Breast epithelium (tissue), 4 donors: ENCODE measurements at regions not wholly inside any gene's neighbourhood (a gene's known extent, or its start where the extent isn't known, plus 50 kb on each side); places are given as distances from the start of the nearest gene placed in this dataset.
"Not testable (repeated sequence)": the region's sequence is repeated elsewhere in the genome, so short reads cannot be mapped to it uniquely, and the experiment has no call there.

Source experiments
- DNase-seq, 2 donors: peaks; one replicate each; pipeline ENCODE4 v3.0.0-alpha.2; 2019; ENCODE audit warnings: low spot score in 2 of 2
- H3K27ac ChIP-seq, 2 donors: fragments of 200-600 bp; sonication (generic) in 1 of 2; one replicate each; pipeline ENCODE4 v1.5.1; 2016 to 2019; ENCODE audit warnings: mild to moderate bottlenecking in 1 of 2
- H3K27me3 ChIP-seq, 2 donors: fragments of 200-600 bp; sonication (generic) in 1 of 2; one replicate each; pipeline versions ENCODE4 v1.5.1 to v1.6.0; 2017 to 2019; ENCODE audit warnings: control low read depth in 1 of 2, mild to moderate bottlenecking in 1 of 2
- H3K36me3 ChIP-seq: fragments of 200-600 bp; one replicate; pipeline ENCODE4 v1.5.1; 2019
- H3K4me1 ChIP-seq, 2 donors: fragments of 200-600 bp; sonication (generic); one replicate each; pipeline ENCODE4 v1.5.1; 2016 to 2019; ENCODE audit warnings: control low read depth in 1 of 2
- H3K4me3 ChIP-seq, 3 donors: fragments of 200-600 bp; sonication (generic); 1 replicate in 2 of 3; 2 replicates in 1 of 3; pipeline ENCODE4 v1.5.1; 2016 to 2019; ENCODE audit warnings: mild to moderate bottlenecking in 3 of 3, moderate library complexity in 2 of 3
- H3K9me3 ChIP-seq, 2 donors: fragments of 200-600 bp; sonication (generic) in 1 of 2; one replicate each; pipeline ENCODE4 v1.5.1; 2016 to 2019; ENCODE audit warnings: control low read depth in 1 of 2
- POLR2A ChIP-seq: fragments of 450-650 bp; IDR thresholded peaks from one replicate; pipeline ENCODE4 v1.6.1; 2016; ENCODE audit warnings: antibody characterized with exemption, mild to moderate bottlenecking, moderate library complexity
- POLR2AphosphoS5 ChIP-seq, 3 donors: sonication (generic); formaldehyde crosslinking; IDR thresholded peaks; one replicate each; pipeline ENCODE4 v1.6.1; 2017; ENCODE audit warnings: antibody characterized with exemption in 3 of 3
- intact Hi-C: fragments of 100-400 bp; cut with DNase I; formaldehyde crosslinking; loops from one replicate; pipeline ENCODE4 v1.15.1; 2023; ENCODE audit warnings: low total_unique reads
- TF ChIP-seq, protein P1 (sequence below), 3 donors: fragments of 450-650 bp; IDR thresholded peaks; one replicate each; pipeline ENCODE4 v1.5.1; 2016 to 2017; ENCODE audit warnings: antibody characterized with exemption in 3 of 3, mild to moderate bottlenecking in 3 of 3, moderate library complexity in 3 of 3

GRCh38 chr7:79761876-79762429 lies 308.5 kb upstream of the MAGI2 start:
- no peak overlapping the region for H3K27ac ChIP-seq
- no peaks in the 10 kb centered on the region for H3K36me3 ChIP-seq
- no peaks in the 10 kb centered on the region for H3K9me3 ChIP-seq
- DNase-seq: no peak
- no peaks in the 10 kb centered on the region for H3K27me3 ChIP-seq
- H3K4me3 ChIP-seq: no peak overlapping the region
- H3K4me1 ChIP-seq: no peaks in the 10 kb centered on the region
- intact Hi-C loops: no loop called here
- TF ChIP-seq POLR2A (no peak), POLR2AphosphoS5 (IDR thresholded peaks at IDR 0.05) (no peak)
- TF ChIP-seq, protein P1, sequence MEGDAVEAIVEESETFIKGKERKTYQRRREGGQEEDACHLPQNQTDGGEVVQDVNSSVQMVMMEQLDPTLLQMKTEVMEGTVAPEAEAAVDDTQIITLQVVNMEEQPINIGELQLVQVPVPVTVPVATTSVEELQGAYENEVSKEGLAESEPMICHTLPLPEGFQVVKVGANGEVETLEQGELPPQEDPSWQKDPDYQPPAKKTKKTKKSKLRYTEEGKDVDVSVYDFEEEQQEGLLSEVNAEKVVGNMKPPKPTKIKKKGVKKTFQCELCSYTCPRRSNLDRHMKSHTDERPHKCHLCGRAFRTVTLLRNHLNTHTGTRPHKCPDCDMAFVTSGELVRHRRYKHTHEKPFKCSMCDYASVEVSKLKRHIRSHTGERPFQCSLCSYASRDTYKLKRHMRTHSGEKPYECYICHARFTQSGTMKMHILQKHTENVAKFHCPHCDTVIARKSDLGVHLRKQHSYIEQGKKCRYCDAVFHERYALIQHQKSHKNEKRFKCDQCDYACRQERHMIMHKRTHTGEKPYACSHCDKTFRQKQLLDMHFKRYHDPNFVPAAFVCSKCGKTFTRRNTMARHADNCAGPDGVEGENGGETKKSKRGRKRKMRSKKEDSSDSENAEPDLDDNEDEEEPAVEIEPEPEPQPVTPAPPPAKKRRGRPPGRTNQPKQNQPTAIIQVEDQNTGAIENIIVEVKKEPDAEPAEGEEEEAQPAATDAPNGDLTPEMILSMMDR (IDR thresholded peaks at IDR 0.05): no peak

DNA sequence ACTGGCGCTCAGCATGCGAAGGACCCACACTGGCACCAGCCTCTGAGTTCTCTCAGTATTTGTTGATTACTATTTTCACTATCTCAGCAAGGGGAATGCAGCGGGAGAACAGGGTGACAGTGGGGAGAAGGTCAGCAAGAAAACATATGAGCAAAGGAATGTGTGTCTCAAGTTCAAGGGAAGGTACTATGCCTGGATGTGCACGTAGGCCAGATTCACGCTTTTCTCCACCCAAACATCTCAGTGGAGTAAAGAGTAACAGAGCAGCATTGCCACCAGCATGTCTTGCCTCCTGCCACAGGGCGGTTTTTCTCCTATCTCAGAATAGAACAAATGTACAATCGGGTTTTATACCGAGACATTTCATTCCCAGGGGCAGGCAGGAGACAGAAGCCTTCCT lies 297.5 kb upstream of the MAGI2 start:
- H3K36me3 ChIP-seq: not testable (repeated sequence)

DNA sequence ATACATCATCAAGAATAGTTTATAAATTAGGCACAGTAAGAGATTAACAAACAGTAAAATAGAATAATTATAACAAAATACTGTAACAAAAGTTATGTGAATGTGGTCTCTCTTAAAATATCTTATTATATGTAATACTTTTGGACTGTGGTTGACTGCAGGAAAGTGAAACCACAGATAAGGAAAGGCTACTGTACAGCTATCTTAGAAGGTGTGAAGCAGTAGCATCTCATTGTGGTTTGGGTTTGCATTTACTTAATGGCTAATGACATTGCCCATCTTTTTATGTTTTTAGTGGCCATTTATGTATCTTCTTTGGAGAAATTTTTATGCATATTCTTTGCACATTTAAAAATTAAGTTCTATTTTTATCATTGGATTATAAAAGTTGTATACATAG lies 296.4 kb upstream of the MAGI2 start:
- Histone ChIP-seq H3K27ac (no peak overlapping the region), H3K4me3 (no peak overlapping the region), H3K36me3 (no peaks in the 10 kb centered on the region), H3K4me1 (no peaks in the 10 kb centered on the region), H3K9me3 (peaks cover 0 to 4% of the 10 kb centered on the region in 2 donors), H3K27me3 (no peaks in the 10 kb centered on the region)
- intact Hi-C loops: no loop called here
- DNase-seq: no peak
- TF ChIP-seq, protein P1 (IDR thresholded peaks at IDR 0.05): no peak
- TF ChIP-seq POLR2AphosphoS5 (IDR thresholded peaks at IDR 0.05): no peak
- no peak for TF ChIP-seq POLR2A

More for the DNA sequence above, 297.5 kb upstream of the MAGI2 start:
- H3K4me3 ChIP-seq, DNase-seq, intact Hi-C loops, H3K27me3 ChIP-seq, H3K27ac ChIP-seq, H3K4me1 ChIP-seq, H3K9me3 ChIP-seq: not testable (repeated sequence)

DNA sequence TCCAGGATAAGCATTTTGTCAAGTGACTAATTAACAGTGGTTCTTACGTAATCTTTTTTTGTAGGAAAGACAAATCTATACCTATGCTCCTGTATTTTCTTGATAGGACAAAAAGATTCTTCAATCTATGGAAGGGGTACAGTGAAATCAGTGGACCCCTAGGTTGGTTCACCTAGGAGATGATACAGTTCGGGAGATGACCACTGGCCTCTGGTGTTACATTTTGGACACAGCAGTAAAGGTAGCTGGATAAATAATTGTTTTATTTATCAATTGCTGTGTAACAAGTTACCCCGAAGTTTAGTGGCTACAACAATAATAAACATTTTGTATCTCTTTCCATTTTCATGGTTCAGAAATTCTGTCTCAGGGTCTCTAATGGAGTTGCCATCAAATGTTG lies 288.2 kb upstream of the MAGI2 start:
- H3K9me3 ChIP-seq: no peaks in the 10 kb centered on the region
- no peaks in the 10 kb centered on the region for H3K27me3 ChIP-seq
- no peak for TF ChIP-seq POLR2A
- TF ChIP-seq, protein P1 (IDR thresholded peaks at IDR 0.05): no peak
- TF ChIP-seq POLR2AphosphoS5 (IDR thresholded peaks at IDR 0.05): no peak
- DNase-seq: no peak
- intact Hi-C loops: no loop called here
- H3K36me3 ChIP-seq: no peaks in the 10 kb centered on the region
- no peak overlapping the region for H3K4me3 ChIP-seq
- H3K4me1 ChIP-seq: no peaks in the 10 kb centered on the region
- H3K27ac ChIP-seq: no peak overlapping the region

DNA sequence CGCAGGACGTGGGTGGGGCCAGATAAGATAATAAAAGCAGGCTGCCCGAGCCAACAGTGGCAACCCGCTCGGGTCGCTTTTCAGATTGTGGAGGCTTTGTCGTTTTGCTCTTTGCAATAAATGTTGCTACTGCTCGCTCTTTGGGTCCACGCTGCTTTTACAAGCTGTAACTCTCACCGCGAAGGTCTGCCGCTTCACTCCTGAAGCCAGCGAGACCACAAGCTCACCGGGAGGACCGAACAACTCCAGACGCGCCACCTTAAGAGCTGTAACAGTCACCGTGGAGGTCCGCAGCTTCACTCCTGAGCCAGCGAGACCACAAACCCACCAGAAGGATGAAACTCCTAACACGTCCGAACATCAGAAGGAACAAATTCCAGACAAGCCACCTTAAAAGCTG lies 286.6 kb upstream of the MAGI2 start:
- intact Hi-C loops: no loop called here
- Histone ChIP-seq H3K4me3 (no peak overlapping the region), H3K27me3 (no peaks in the 10 kb centered on the region), H3K4me1 (no peaks in the 10 kb centered on the region), H3K9me3 (peaks cover 0 to 2% of the 10 kb centered on the region in 2 donors), H3K27ac (no peak overlapping the region), H3K36me3 (no peaks in the 10 kb centered on the region)
- DNase-seq: no peak
- TF ChIP-seq POLR2AphosphoS5 (IDR thresholded peaks at IDR 0.05): no peak
- TF ChIP-seq, protein P1 (IDR thresholded peaks at IDR 0.05): no peak

DNA sequence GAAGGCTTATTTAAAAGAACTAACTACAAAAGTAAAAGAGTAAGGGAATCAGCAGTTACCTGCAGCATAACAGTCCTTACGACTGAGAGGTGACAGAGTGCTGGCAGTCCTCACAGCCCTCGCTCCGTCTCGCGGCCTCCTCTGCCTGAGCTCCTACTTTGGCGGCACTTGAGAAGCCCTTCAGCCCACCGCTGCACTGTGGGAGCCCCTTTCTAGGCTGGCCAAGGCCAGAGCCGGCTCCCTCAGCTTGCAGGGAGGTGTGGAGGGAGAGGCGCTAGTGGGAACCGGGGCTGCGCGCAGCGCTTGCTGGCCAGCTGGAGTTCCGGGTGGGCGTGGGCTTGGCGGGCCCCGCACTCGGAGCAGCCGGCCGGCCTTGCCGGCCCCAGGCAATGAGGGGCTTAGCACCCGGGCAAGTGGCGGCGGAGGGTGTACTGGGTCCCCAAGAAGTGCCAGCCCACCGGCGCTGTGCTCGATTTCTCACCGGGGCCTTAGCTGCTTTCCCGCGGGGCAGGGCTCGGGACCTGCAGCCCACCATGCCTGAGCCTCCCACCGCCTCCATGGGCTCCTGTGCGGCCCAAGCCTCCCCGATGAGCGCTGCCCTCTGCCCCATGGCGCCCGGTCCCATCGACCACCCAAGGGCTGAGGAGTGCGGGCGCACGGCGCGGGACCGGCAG lies 285.7 kb upstream of the MAGI2 start:
- H3K9me3 ChIP-seq, H3K27ac ChIP-seq, H3K36me3 ChIP-seq, H3K27me3 ChIP-seq, intact Hi-C loops, H3K4me3 ChIP-seq, DNase-seq, H3K4me1 ChIP-seq: not testable (repeated sequence)
